ENCODE measurements at regions not wholly inside any gene's neighbourhood (a gene's known extent, or its start where the extent isn't known, plus 50 kb on each side); places are given as distances from the start of the nearest gene placed in this dataset.
"Not testable (repeated sequence)": the region's sequence is repeated elsewhere in the genome, so short reads cannot be mapped to it uniquely, and the experiment has no call there.

- DNase-seq: no peak
Observed at GRCh38 chr13:46463719-46464118, 76.7 kb upstream of the RUBCNL start.

DNA sequence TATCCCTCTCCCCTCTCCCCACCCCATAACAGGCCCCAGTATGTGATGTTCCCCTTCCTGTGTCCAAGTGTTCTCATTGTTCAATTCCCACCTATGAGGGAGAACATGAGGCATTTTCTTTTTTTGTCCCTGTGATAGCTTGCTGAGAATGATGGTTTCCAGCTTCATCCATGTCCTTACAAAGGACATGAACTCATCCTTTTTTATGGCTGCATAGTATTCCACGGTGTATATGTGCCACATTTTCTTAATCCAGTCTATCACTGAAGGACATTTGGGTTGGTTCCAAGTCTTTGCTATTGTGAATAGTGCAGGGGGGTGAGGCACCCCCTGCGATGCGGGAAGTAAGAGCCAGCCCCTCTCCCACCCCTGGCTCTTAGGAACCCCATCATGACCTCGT is 73.2 kb upstream of the RUBCNL start:
- DNase-seq: not testable (repeated sequence)

GRCh38 chr13:46457255-46457654 is 70.2 kb upstream of the RUBCNL start:
- not testable (repeated sequence) for DNase-seq

- DNase-seq: not testable (repeated sequence)
Observed at GRCh38 chr13:46455924-46456323, 68.9 kb upstream of the RUBCNL start.

- DNase-seq: not testable (repeated sequence)
Observed at GRCh38 chr13:46451145-46451544, 64.1 kb upstream of the RUBCNL start.

- not testable (repeated sequence) for DNase-seq
Observed at GRCh38 chr13:46449949-46450348, 62.9 kb upstream of the RUBCNL start.

DNA sequence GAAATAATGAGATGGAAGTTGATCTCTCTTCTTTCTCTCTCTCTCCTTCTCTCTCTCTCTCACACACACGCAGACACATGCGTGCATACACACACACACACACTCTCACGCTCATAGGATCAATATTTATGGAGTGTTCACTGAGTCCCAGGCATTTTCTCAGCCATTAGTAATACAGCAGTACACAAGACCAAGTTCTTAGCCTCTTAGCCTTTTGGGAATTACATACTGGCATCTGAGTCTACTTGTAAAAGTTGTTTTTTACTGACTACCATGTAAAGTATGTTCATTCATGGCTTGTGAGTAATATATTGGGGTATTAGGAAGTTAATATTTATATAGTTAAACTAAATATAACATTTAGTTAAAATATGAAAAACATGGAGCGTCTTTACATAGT is 61.1 kb upstream of the RUBCNL start:
- not testable (repeated sequence) for DNase-seq

GRCh38 chr13:46437808-46438404 is 50.9 kb upstream of the RUBCNL start:
- DNase-seq: not testable (repeated sequence)
